HCT116 (cell line): ENCODE measurements at regions not wholly inside any gene's neighbourhood (a gene's known extent, or its start where the extent isn't known, plus 50 kb on each side); places are given as distances from the start of the nearest gene placed in this dataset.

Experiments
- ATAC-seq: fragments of 200-7000 bp; cut with Tn5 transposase; 2 replicates; pipeline ENCODE4 v1.9.1; 2020; ENCODE audit warnings: mild to moderate bottlenecking, moderate library complexity
- BruUV-seq: library from RNA; stranded (reverse); fragments of 400-500 nt; replicated peaks from 2 replicates; lab custom pipeline; 2021; lab: Mats Ljungman, UMichigan
- CTCF ChIA-PET: fragments of 300-600 bp; sonication (Branson Sonifier 250); formaldehyde crosslinking; loops from one replicate; lab custom pipeline; 2021; ENCODE audit warnings: antibody characterized with exemption; lab: Charles Lee
- POLR2A ChIA-PET: fragments of 300-600, 350-600 bp; sonication (Branson Sonifier 250); formaldehyde crosslinking; loops from one replicate; lab custom pipeline; 2021; ENCODE audit warnings: antibody characterized with exemption; lab: Charles Lee
- RAD21 ChIA-PET, 2 experiments: fragments of 300-600 bp; sonication (Branson Sonifier 250); formaldehyde crosslinking; loops; one replicate each; lab custom pipeline; 2023; ENCODE audit warnings: low total read pairs in 2 of 2; ENCODE audit not compliant: uncharacterized antibody in 2 of 2, unreplicated experiment in 2 of 2, low non-redundant PET in 1 of 2; lab: Charles Lee
- DNase-seq: peaks from one replicate; pipeline ENCODE4 v3.0.0-alpha.2; 2010; ENCODE audit warnings: low read depth, low spot score
- H2AFZ ChIP-seq: fragments of 200-600 bp; shearing (Covaris generic), sonication (generic); 2 replicates; pipeline ENCODE4 v1.6.1; 2017; ENCODE audit warnings: low read depth, mixed run types, mixed read lengths, antibody characterized with exemption, low read length; ENCODE audit not compliant: poor library complexity, severe bottlenecking
- H3K27ac ChIP-seq: 2 replicates; pipeline ENCODE4 v1.5.1; 2012; ENCODE audit warnings: low read depth, low read length
- H3K27me3 ChIP-seq: fragments of 200-600 bp; sonication (generic); 2 replicates; pipeline ENCODE4 v1.6.1; 2016; ENCODE audit warnings: mixed run types, low read length, mixed read lengths; ENCODE audit not compliant: insufficient read depth
- H3K36me3 ChIP-seq, 2 experiments: fragments of 200-500 bp in 1 of 2; fragments of 200-600 bp in 1 of 2; sonication (Bioruptor generic) in 1 of 2; sonication (generic) in 1 of 2; 2 replicates each; pipeline versions ENCODE4 v1.5.1 to v1.6.1; 2014 to 2016; ENCODE audit warnings: low read length in 2 of 2, inconsistent platforms in 1 of 2, mixed read lengths in 1 of 2, mixed run types in 1 of 2; ENCODE audit not compliant: insufficient read depth in 2 of 2, control insufficient read depth in 1 of 2
- H3K4me1 ChIP-seq, 2 experiments: fragments of 200-600 bp in 1 of 2; sonication (generic) in 1 of 2; 2 replicates each; pipeline versions ENCODE4 v1.5.1 to v1.6.1; 2012 to 2017; ENCODE audit warnings: low read length in 2 of 2, inconsistent platforms in 1 of 2, mild to moderate bottlenecking in 1 of 2, mixed read lengths in 1 of 2, mixed run types in 1 of 2, moderate library complexity in 1 of 2; ENCODE audit not compliant: insufficient read depth in 2 of 2, control insufficient read depth in 1 of 2
- H3K4me2 ChIP-seq: fragments of 200-600 bp; sonication (generic); 2 replicates; pipeline ENCODE4 v1.6.1; 2017; ENCODE audit warnings: mixed run types, low read length, mixed read lengths
- H3K4me3 ChIP-seq, 2 experiments: fragments of 200-600 bp in 1 of 2; sonication (generic) in 1 of 2; replicated peaks in 1 of 2; 2 replicates each; pipeline ENCODE4 v1.5.1; 2011 to 2016; ENCODE audit warnings: low read length in 2 of 2, control low read depth in 1 of 2, low read depth in 1 of 2, mild to moderate bottlenecking in 1 of 2, mixed read lengths in 1 of 2, mixed run types in 1 of 2
- H3K79me2 ChIP-seq: fragments of 200-600 bp; sonication (generic); 2 replicates; pipeline ENCODE4 v1.6.1; 2017; ENCODE audit warnings: mild to moderate bottlenecking, mixed run types, low read length, moderate library complexity, mixed read lengths; ENCODE audit not compliant: insufficient read depth
- H3K9ac ChIP-seq: fragments of 200-600 bp; sonication (generic); 2 replicates; pipeline ENCODE4 v1.6.1; 2016; ENCODE audit warnings: low read length, mixed read lengths
- H3K9me2 ChIP-seq: fragments of 200-600 bp; sonication (generic), shearing (Covaris generic); 2 replicates; pipeline ENCODE4 v1.6.1; 2017; ENCODE audit warnings: mixed run types, mild to moderate bottlenecking, moderate library complexity; ENCODE audit not compliant: insufficient read depth
- H3K9me3 ChIP-seq, 2 experiments: fragments of 200-500 bp in 1 of 2; fragments of 200-600 bp in 1 of 2; sonication (Bioruptor generic) in 1 of 2; sonication (generic) in 1 of 2; 2 replicates each; pipeline ENCODE4 v1.6.1; 2014 to 2017; ENCODE audit warnings: low read length in 2 of 2, mixed read lengths in 2 of 2, inconsistent platforms in 1 of 2, low read depth in 1 of 2, mild to moderate bottlenecking in 1 of 2, mixed run types in 1 of 2, moderate library complexity in 1 of 2; ENCODE audit not compliant: control insufficient read depth in 1 of 2, insufficient read depth in 1 of 2
- H4K20me1 ChIP-seq: fragments of 200-600 bp; sonication (generic), shearing (Covaris generic); 2 replicates; pipeline ENCODE4 v1.6.1; 2017; ENCODE audit warnings: mixed run types, mild to moderate bottlenecking, moderate library complexity; ENCODE audit not compliant: insufficient read depth
- ATF3 ChIP-seq: IDR thresholded peaks from 2 replicates; pipeline ENCODE4 v1.6.1; 2012
- CEBPB ChIP-seq: IDR thresholded peaks from 2 replicates; pipeline ENCODE4 v1.6.1; 2012; ENCODE audit warnings: low read depth
- EGR1 ChIP-seq: IDR thresholded peaks from 2 replicates; pipeline ENCODE4 v1.6.1; 2012; ENCODE audit warnings: low read depth
- RAD21 ChIP-seq: IDR thresholded peaks from 2 replicates; pipeline ENCODE4 v1.6.1; 2012; ENCODE audit warnings: low read depth, mild to moderate bottlenecking
- SRF ChIP-seq: IDR thresholded peaks from 2 replicates; pipeline ENCODE4 v1.6.1; 2012; ENCODE audit warnings: low read depth
- intact Hi-C: fragments of 100-400 bp; cut with micrococcal nuclease; formaldehyde crosslinking; loops from 2 replicates; pipeline ENCODE4 v1.10.0; 2022
- TF ChIP-seq, protein P1 (sequence below): IDR thresholded peaks from 2 replicates; pipeline ENCODE4 v1.6.1; 2012
- TF ChIP-seq, protein P2 (sequence below): IDR thresholded peaks from 2 replicates; pipeline ENCODE4 v1.6.1; 2012; ENCODE audit warnings: low read depth

- intact Hi-C loops, result no loop called here
- Histone ChIP-seq H3K4me3 (no peak overlapping the region), H3K79me2 (no peaks in the 10 kb centered on the region), H2AFZ (no peak overlapping the region), H3K36me3 (no peaks in the 10 kb centered on the region), H3K27me3 (peaks cover 11% of the 10 kb centered on the region; the same call in 1 of the 2 replicates), H3K27ac (no peak overlapping the region), H3K9ac (no peak overlapping the region), H3K4me2 (no peak overlapping the region), H4K20me1 (no peaks in the 10 kb centered on the region), H3K9me3 (no peaks in the 10 kb centered on the region), H3K9me2 (no peaks in the 10 kb centered on the region), H3K4me1 (no peaks in the 10 kb centered on the region)
- TF ChIP-seq, protein P1, sequence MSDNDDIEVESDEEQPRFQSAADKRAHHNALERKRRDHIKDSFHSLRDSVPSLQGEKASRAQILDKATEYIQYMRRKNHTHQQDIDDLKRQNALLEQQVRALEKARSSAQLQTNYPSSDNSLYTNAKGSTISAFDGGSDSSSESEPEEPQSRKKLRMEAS, result no peak
- no peak for TF ChIP-seq EGR1
- TF ChIP-seq SRF, result no peak
- TF ChIP-seq CEBPB, result no peak
- TF ChIP-seq RAD21, result no peak
- TF ChIP-seq, protein P2, sequence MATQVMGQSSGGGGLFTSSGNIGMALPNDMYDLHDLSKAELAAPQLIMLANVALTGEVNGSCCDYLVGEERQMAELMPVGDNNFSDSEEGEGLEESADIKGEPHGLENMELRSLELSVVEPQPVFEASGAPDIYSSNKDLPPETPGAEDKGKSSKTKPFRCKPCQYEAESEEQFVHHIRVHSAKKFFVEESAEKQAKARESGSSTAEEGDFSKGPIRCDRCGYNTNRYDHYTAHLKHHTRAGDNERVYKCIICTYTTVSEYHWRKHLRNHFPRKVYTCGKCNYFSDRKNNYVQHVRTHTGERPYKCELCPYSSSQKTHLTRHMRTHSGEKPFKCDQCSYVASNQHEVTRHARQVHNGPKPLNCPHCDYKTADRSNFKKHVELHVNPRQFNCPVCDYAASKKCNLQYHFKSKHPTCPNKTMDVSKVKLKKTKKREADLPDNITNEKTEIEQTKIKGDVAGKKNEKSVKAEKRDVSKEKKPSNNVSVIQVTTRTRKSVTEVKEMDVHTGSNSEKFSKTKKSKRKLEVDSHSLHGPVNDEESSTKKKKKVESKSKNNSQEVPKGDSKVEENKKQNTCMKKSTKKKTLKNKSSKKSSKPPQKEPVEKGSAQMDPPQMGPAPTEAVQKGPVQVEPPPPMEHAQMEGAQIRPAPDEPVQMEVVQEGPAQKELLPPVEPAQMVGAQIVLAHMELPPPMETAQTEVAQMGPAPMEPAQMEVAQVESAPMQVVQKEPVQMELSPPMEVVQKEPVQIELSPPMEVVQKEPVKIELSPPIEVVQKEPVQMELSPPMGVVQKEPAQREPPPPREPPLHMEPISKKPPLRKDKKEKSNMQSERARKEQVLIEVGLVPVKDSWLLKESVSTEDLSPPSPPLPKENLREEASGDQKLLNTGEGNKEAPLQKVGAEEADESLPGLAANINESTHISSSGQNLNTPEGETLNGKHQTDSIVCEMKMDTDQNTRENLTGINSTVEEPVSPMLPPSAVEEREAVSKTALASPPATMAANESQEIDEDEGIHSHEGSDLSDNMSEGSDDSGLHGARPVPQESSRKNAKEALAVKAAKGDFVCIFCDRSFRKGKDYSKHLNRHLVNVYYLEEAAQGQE, result no peak
- TF ChIP-seq ATF3, result no peak
- POLR2A ChIA-PET, result no interaction called here
- no TSS peak for BruUV-seq
- RAD21 ChIA-PET, result no interaction called here
- ATAC-seq (no peak), DNase-seq (no peak)
- CTCF ChIA-PET, result no interaction called here
Measured at GRCh38 chr2:128867311-128867710, 548.6 kb upstream of the HS6ST1 start.
